ENCODE measurements at regions not wholly inside any gene's neighbourhood (a gene's known extent, or its start where the extent isn't known, plus 50 kb on each side); places are given as distances from the start of the nearest gene placed in this dataset.

- WGBS, 2 donors: 61 to 74% methylated on average over 4 of the region's 4 CpGs
- no peak overlapping the region for H3K4me3 ChIP-seq (ENCODE audit: low read depth, poor library complexity, severe bottlenecking)
- peak in 1 of 2 donors; percentile 24 for DNase-seq (ENCODE audit: low spot score in 2 of 2)
- TF ChIP-seq CTCF (IDR thresholded peaks at IDR 0.05) (no peak), POLR2A (IDR thresholded peaks at IDR 0.05) (no peak)
- intact Hi-C loops (cut with DNase I; ENCODE audit: low total_unique reads): no loop called here
These were observed 410.9 kb upstream of the PRR16 start for GRCh38 chr5:120052916-120053828.

GRCh38 chr5:120053841-120054240 is 410.3 kb upstream of the PRR16 start:
- no peak for TF ChIP-seq CTCF (IDR thresholded peaks at IDR 0.05)
- intact Hi-C loops (cut with DNase I; ENCODE audit: low total_unique reads): no loop called here
- no peak overlapping the region for H3K4me3 ChIP-seq (ENCODE audit: low read depth, poor library complexity, severe bottlenecking)
- no peak for DNase-seq (ENCODE audit: low spot score in 2 of 2)
- WGBS, 2 donors: 50 to 52% methylated on average over 4 of the region's 4 CpGs

- no peak for DNase-seq (ENCODE audit: low spot score in 2 of 2)
- H3K4me3 ChIP-seq (ENCODE audit: low read depth, poor library complexity, severe bottlenecking): no peak overlapping the region
- TF ChIP-seq POLR2A (IDR thresholded peaks at IDR 0.05): no peak
- TF ChIP-seq CTCF (IDR thresholded peaks at IDR 0.05): no peak
- intact Hi-C loops (cut with DNase I; ENCODE audit: low total_unique reads): no loop called here
- WGBS, 2 donors: 86 to 93% methylated on average over 2 of the region's 2 CpGs
These were observed 408.2 kb upstream of the PRR16 start for GRCh38 chr5:120055858-120056257.

- no peak for TF ChIP-seq POLR2A (IDR thresholded peaks at IDR 0.05)
- no peak for TF ChIP-seq CTCF (IDR thresholded peaks at IDR 0.05)
- no peak overlapping the region for H3K4me3 ChIP-seq (ENCODE audit: low read depth, poor library complexity, severe bottlenecking)
- intact Hi-C loops (cut with DNase I; ENCODE audit: low total_unique reads): no loop called here
- DNase-seq (ENCODE audit: low spot score in 2 of 2): no peak
- 53 to 56% methylated on average over 4 of the region's 4 CpGs for WGBS, 2 donors
These were observed 401.6 kb upstream of the PRR16 start for GRCh38 chr5:120062515-120062917.

GRCh38 chr5:120072068-120072761 is 391.9 kb upstream of the PRR16 start:
- intact Hi-C loops (cut with DNase I; ENCODE audit: low total_unique reads): no loop called here
- TF ChIP-seq CTCF (IDR thresholded peaks at IDR 0.05): no peak
- TF ChIP-seq POLR2A (IDR thresholded peaks at IDR 0.05): no peak
- H3K4me3 ChIP-seq (ENCODE audit: low read depth, poor library complexity, severe bottlenecking): no peak overlapping the region
- DNase-seq (ENCODE audit: low spot score in 2 of 2): no peak
- WGBS, 2 donors: 83 to 84% methylated on average over 2 of the region's 2 CpGs
